GM18858 (cell line): ENCODE measurements at regions not wholly inside any gene's neighbourhood (a gene's known extent, or its start where the extent isn't known, plus 50 kb on each side); places are given as distances from the start of the nearest gene placed in this dataset.

Source experiments
- ATAC-seq: cut with Tn5 transposase; IDR thresholded peaks from one replicate; pipeline ENCODE4 v1.9.1; 2021; ENCODE audit not compliant: unreplicated experiment

- ATAC-seq = no peak
Measured at GRCh38 chr1:38551318-38552307, 308.0 kb downstream of the RRAGC start.

DNA sequence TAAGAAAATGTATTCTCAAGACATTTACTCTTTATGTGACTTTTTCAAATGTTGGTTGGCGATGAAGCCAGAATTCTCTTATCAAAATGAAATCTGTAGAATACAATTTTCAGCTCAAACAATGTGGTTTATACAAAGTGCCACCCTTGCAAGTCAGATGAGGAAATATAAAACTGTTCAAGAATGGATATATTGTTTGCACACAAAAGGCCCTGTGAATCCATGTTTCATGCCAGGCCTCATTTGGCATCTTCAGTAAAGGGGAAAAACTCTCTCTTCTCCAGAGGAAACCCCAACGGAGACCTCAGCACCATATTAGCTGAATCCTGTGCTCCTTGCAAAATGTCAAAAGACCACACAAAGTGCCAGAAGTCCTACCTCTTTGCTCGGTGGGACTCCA lies 310.4 kb downstream of the RRAGC start:
- ATAC-seq = no peak

DNA sequence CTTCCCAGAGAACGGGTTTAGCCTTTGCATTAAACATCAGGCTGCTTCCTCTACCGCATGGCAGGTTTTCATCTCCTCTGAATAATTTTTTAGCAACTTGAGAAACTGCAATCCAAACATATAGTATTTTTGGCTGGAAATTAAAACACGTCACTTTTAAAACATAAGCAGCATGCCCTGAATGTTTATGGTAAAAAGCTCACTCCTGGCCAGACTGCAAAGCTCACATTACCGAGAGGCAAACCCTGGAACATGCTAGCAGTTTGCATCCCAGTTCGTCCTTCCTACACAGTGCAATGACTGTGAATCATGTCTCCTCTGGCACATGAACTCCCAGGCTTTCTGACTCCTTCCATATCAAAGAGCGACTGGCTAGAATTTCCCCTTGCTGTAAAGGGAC lies 312.3 kb downstream of the RRAGC start:
- ATAC-seq = no peak

GRCh38 chr1:38546636-38547035 lies 312.9 kb downstream of the RRAGC start:
- no peak for ATAC-seq

DNA sequence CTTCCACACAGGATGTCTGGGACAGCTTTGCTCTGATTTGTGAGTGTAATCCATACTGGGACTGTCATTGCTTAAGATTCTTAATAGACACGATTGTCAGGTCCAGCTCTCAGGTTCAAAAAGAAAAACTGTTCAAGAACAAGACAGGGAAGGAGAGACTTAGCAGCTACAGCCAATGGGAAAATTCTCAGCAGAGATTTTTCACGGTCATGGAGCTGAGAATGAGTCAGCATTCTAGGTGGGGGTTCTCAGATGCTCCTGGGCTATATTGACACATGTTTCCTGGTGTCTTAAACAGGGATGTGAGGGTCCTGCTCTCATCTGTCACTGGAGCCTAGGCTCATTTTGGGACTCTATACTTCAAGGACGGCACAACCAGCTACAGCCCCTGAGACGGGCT lies 318.3 kb downstream of the RRAGC start:
- no peak for ATAC-seq

GRCh38 chr1:38539931-38540330 lies 319.6 kb downstream of the RRAGC start:
- ATAC-seq = no peak

GRCh38 chr1:38538834-38539233 lies 320.7 kb downstream of the RRAGC start:
- ATAC-seq = no peak

- ATAC-seq = no peak
Measured at GRCh38 chr1:38536089-38536488, 323.5 kb downstream of the RRAGC start.

GRCh38 chr1:38534473-38534823 lies 325.1 kb downstream of the RRAGC start:
- ATAC-seq = no peak

DNA sequence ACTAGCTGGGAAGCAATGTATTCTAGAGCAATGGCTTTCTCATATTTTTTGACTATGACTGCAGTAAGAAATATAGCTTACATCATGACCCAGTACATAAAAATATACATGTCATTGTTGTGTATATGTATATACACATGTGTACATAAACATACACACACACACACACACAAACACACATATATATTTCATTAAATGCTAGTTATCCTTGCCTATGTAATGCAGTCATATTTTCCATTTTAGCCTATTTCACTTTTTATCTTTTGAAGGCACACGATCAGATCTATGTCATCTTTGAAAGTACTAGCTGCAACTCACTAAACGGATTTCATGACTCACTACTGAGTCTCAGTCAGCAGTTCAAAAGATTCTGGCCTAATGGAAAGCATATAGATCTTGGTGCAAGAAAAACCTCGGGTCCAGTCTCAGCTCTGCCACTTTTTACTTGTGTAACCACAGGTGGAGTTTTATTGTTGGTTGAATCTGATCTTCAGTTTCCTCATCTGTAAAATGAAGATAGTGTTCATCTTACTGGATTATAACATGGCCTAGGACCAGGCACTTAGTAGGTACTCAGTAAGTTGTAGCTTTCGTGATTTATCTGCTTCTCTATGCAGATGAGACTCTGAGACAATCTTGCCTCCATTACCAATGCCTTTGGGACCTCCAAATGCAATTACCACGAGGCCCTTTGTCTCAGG lies 325.6 kb downstream of the RRAGC start:
- ATAC-seq = no peak

DNA sequence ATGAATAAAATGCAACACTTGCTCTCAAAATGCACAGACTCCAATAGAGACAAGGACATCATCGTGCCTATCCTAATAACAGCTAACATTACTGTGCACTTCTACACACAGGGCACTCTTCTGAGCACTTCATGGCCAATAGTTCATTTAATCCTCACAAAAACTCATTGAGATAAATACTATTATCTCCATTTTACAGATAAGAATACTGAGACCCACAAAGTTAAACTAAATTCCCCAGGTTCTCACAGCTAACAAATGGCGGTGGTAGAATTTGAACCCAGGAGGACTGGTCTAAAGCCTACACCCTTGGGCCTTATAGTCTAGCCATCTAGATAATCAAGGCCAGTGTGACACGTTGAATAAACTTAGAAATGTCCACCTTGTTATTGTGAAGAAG lies 328.6 kb downstream of the RRAGC start:
- ATAC-seq = no peak

DNA sequence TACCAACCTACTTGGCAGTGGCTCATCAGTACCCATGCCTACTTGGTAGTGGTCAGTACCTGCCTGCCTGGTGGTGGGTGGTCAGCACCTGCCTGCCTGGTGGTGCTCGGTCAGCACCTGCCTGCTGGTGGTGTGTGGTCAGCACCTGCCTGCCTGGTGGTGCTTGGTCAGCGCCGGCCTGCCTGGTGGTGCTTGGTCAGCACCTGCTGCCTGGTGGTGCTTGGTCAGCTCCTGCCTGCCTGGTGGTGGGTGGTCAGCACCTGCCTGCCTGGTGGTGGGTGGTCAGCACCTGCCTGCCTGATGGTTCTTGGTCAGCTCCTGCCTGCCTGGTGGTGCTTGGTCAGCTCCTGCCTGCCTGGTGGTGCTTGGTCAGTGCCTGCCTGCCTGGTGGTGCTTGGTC lies 329.6 kb downstream of the RRAGC start:
- no peak for ATAC-seq

GRCh38 chr1:38529391-38529790 lies 330.2 kb downstream of the RRAGC start:
- ATAC-seq = no peak

DNA sequence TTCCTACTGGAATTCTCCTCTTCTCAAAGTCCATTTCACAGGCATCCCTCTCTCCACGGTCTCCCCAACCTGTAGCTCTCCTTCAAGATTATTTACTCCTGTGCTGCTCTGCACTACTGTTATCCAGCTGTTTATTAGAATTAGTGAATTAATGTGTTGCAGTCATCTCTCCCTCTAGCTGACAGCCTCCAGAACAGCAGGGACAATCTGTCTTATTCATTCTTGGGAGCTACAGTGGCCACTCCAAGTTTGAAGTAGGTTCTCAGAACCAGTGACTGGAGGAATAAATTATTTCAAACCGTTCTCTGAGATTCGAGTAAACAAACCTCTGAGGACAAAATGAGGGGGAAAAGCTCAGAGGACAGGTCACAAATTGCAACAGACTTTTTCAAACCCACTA lies 330.9 kb downstream of the RRAGC start:
- ATAC-seq = no peak

DNA sequence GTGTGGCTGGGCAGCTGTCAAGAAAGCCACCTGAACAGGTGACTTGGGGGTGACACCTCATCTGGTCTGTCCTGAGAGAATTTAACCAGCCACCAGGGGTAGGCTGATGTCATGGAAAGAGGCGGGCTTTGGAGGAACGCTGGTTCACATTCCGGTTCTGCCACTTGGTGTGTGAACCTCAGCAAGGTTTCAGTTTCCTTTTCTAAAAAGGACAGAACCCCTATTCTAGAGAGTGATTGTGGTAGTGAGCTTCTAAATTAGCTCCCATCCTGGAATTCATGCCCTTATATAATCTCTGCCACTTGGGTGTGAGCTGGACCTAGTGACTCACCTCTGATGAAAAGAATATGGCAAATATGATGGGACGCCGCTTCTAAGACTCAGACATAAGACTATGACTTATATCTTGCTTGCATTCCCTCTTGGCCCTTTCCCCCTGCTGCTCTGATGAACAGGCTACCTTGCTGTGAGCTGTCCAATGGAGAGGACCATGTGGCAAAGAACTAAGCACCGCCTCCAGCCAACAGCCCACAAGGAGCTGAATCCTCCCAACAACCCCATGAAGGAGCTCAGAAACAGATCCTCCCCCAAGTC lies 332.1 kb downstream of the RRAGC start:
- ATAC-seq = peak; percentile 73

- no peak for ATAC-seq
Measured at GRCh38 chr1:38526046-38526445, 333.5 kb downstream of the RRAGC start.

- ATAC-seq = no peak
Measured at GRCh38 chr1:38525343-38526043, 334.1 kb downstream of the RRAGC start.

DNA sequence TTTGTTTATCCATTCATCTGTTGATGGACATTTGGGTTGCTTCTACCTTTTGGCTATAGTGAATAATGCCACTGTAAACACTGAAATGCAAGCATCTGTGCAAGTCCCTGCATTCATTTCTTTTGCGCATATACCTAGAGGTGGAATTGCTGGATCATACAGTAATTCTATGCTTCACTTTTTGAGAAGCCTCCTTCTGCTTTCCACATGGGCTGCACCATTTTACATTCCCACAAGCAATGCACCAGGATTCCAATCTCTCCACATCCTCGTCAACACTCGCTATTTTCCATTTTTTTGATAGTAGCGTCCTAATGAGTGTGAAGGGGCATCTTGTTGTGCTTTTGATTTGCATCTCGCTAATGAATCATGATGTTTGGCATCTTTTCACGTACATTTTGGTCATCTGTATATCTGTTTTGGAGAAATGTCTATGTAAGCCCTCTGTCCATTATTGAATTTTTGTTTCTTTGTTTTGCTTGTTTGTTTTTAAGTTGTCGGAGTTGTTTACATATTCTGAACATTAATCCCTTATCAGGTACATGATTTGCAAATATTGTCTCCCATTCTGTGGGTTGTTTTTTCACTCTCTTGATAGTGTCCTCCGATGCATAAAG lies 335.4 kb downstream of the RRAGC start:
- ATAC-seq = no peak

- no peak for ATAC-seq
Measured at GRCh38 chr1:38523568-38523939, 336.0 kb downstream of the RRAGC start.

GRCh38 chr1:38522915-38523567 lies 336.5 kb downstream of the RRAGC start:
- ATAC-seq = no peak
